ENCODE measurements at regions not wholly inside any gene's neighbourhood (a gene's known extent, or its start where the extent isn't known, plus 50 kb on each side); places are given as distances from the start of the nearest gene placed in this dataset.

GRCh38 chr7:96527133-96527827 is 182.4 kb downstream of the SEM1 start:
- DNase-seq: no peak
- no peaks in the 10 kb centered on the region for H3K27me3 ChIP-seq
- H3K4me3 ChIP-seq: no peak overlapping the region
- H3K9me3 ChIP-seq: no peaks in the 10 kb centered on the region
- H3K36me3 ChIP-seq: no peaks in the 10 kb centered on the region

DNA sequence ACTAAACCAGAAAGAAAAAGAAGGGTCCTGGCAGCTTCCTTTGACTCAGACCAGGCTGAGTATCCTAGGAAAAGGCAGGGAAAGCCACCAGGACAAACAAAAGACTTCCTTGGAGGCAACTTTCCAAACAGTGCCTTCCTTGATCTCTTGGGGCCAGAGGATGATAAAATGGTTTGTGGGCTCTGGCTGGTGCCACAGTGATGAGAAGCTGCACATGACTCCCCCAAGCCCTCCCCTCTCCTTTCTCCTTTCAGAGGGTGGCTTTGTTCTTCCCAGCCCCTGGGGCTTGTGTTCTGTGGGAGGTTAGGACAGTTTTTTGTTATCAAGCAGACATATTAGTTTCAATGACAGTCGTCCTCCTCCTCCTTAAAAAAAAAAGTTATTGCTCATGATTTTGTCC is 183.2 kb downstream of the SEM1 start:
- DNase-seq: no peak
- H3K9me3 ChIP-seq: no peaks in the 10 kb centered on the region
- H3K27me3 ChIP-seq: no peaks in the 10 kb centered on the region
- no peak overlapping the region for H3K4me3 ChIP-seq
- H3K36me3 ChIP-seq: no peaks in the 10 kb centered on the region

DNA sequence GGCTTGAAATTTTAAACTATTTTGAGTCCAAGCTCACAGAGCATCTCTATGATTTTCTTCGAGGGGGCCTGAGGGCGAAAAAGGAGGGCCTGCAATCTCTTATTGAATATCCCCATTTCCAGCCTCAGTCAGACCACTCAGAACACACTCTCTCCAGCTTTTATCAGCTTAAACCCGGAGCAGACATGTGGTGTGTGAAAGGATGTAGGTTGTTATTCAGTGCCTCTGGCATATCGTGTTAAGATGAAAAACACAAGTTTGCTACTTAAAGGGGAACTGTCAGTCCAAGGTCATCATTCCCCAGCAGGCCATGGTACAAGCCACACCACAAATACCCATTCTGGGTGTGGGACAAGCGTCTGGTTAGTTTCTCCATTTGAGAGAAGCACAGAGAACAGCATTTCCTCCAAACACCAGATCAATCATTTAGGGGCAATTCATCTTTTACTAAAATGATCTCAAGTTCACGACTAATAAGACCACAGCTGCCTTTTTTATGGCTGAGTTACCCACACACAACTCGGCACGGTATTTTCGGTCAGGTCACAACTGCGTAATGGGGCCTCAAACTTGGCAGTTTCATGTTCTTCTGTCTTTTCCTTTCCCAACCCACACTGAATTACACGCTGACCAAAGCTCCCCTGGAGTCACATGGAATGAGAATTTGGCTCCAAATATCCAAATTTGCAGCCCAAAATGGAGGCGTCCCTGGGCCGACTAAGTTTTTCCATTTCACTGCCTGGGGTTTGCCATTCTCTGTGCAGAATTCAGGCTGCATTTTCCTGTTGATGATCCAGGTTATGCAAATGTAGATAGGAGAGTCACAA is 188.4 kb downstream of the SEM1 start:
- Histone ChIP-seq H3K4me3 (no peak overlapping the region), H3K36me3 (no peaks in the 10 kb centered on the region), H3K27me3 (no peaks in the 10 kb centered on the region), H3K9me3 (no peaks in the 10 kb centered on the region)
- DNase-seq: no peak

DNA sequence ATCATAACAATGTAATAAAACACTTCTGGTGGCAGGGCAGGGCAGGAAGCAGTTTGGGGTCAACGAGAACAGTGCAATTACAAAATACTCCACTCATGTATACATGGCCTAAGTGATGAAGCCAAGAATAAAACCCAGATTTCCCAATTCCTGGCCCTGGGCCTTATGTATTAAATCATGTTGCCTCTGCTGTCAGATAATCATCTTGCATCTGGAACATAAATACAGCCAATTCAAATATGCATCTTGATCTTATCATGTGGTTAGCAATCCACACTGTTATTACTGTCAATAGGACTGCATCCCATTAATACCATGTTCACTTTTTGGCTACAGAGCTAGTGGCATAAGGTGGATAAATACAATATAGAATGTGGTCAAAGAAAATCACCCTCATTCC is 186.5 kb upstream of the SLC25A13 start:
- Histone ChIP-seq H3K27me3 (no peaks in the 10 kb centered on the region), H3K36me3 (no peaks in the 10 kb centered on the region), H3K4me3 (no peak overlapping the region), H3K9me3 (no peaks in the 10 kb centered on the region)
- no peak for DNase-seq

- DNase-seq: no peak
- Histone ChIP-seq H3K36me3 (no peaks in the 10 kb centered on the region), H3K9me3 (no peaks in the 10 kb centered on the region), H3K27me3 (no peaks in the 10 kb centered on the region), H3K4me3 (no peak overlapping the region)
Measured at GRCh38 chr7:96503597-96503996, 181.7 kb upstream of the SLC25A13 start.

DNA sequence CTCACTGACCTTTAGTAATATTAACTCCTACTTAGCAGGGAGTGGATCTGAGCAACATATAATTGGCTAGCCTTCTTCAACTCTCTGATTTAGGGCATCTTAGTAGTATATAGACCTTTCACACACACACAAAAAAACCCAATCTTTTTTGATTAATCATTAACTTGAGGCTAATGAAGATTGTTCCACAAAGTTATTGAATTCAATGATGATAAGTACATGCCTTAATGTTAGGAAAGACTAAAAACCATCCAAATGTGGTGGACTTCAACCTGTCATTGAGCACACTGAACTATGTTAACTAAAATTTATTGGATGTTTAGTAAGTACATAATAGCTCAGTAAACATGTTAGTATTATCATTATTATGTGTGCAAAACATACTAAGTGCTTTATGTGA is 179.4 kb upstream of the SLC25A13 start:
- no peak for DNase-seq
- H3K27me3 ChIP-seq: no peaks in the 10 kb centered on the region
- no peaks in the 10 kb centered on the region for H3K9me3 ChIP-seq
- H3K36me3 ChIP-seq: no peaks in the 10 kb centered on the region
- no peak overlapping the region for H3K4me3 ChIP-seq

DNA sequence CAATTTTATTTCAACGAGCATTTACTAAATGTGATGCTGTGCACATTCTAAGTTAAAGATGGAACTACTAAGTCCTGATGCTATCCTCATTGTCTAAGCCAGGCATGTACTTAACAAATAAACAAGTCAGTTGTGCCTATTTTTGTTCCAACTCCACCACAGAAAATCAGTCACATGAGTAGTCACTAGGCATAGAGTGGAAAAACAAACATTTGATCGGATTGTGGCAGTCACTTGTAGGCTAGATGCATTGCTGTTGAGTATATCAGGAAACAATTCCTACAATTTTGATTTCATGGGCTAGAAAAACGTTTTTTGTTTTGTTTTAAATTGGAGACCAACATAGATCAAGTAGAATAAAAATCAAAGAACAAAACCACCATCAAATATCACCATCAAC is 177.6 kb upstream of the SLC25A13 start:
- H3K4me3 ChIP-seq: no peak overlapping the region
- DNase-seq: no peak
- H3K36me3 ChIP-seq: no peaks in the 10 kb centered on the region
- H3K27me3 ChIP-seq: no peaks in the 10 kb centered on the region
- no peaks in the 10 kb centered on the region for H3K9me3 ChIP-seq

GRCh38 chr7:96497567-96497966 is 175.7 kb upstream of the SLC25A13 start:
- Histone ChIP-seq H3K36me3 (no peaks in the 10 kb centered on the region), H3K9me3 (no peaks in the 10 kb centered on the region), H3K27me3 (no peaks in the 10 kb centered on the region), H3K4me3 (no peak overlapping the region)
- DNase-seq: no peak

- DNase-seq: no peak
- no peaks in the 10 kb centered on the region for H3K27me3 ChIP-seq
- H3K9me3 ChIP-seq: no peaks in the 10 kb centered on the region
- no peaks in the 10 kb centered on the region for H3K36me3 ChIP-seq
- no peak overlapping the region for H3K4me3 ChIP-seq
Measured at GRCh38 chr7:96495751-96496216, 173.9 kb upstream of the SLC25A13 start.

GRCh38 chr7:96486681-96487080 is 164.8 kb upstream of the SLC25A13 start:
- no peaks in the 10 kb centered on the region for H3K36me3 ChIP-seq
- H3K4me3 ChIP-seq: no peak overlapping the region
- no peaks in the 10 kb centered on the region for H3K9me3 ChIP-seq
- DNase-seq: no peak
- H3K27me3 ChIP-seq: no peaks in the 10 kb centered on the region

GRCh38 chr7:96484845-96485244 is 162.9 kb upstream of the SLC25A13 start:
- H3K27me3 ChIP-seq: no peaks in the 10 kb centered on the region

GRCh38 chr7:96484091-96484490 is 162.2 kb upstream of the SLC25A13 start:
- H3K4me3 ChIP-seq: no peak overlapping the region
- H3K27me3 ChIP-seq: no peaks in the 10 kb centered on the region
- no peak for DNase-seq
- H3K36me3 ChIP-seq: no peaks in the 10 kb centered on the region
- no peaks in the 10 kb centered on the region for H3K9me3 ChIP-seq

More at GRCh38 chr7:96484845-96485244, 162.9 kb upstream of the SLC25A13 start:
- no peak for DNase-seq
- Histone ChIP-seq H3K9me3 (no peaks in the 10 kb centered on the region), H3K36me3 (no peaks in the 10 kb centered on the region), H3K4me3 (no peak overlapping the region)

DNA sequence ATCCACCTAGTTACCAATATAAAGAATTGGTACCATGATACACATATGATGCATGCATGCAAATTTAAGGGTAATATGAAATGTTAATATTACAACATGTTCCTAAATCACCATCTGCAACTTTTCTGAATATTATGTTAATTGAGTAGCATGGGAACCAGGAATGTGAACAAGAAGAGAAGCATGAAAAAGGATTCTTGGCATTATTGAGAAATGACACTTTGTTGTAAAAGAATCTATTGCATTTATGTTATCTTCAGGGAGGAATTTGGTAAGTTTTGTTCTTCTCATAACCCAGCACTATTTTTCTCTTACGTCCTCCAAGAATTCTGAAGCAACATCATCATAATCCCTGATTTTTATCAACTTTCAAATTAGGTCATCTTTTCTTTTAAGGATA is 159.9 kb upstream of the SLC25A13 start:
- Histone ChIP-seq H3K4me3 (no peak overlapping the region), H3K36me3 (no peaks in the 10 kb centered on the region), H3K9me3 (no peaks in the 10 kb centered on the region), H3K27me3 (no peaks in the 10 kb centered on the region)
- DNase-seq: no peak

DNA sequence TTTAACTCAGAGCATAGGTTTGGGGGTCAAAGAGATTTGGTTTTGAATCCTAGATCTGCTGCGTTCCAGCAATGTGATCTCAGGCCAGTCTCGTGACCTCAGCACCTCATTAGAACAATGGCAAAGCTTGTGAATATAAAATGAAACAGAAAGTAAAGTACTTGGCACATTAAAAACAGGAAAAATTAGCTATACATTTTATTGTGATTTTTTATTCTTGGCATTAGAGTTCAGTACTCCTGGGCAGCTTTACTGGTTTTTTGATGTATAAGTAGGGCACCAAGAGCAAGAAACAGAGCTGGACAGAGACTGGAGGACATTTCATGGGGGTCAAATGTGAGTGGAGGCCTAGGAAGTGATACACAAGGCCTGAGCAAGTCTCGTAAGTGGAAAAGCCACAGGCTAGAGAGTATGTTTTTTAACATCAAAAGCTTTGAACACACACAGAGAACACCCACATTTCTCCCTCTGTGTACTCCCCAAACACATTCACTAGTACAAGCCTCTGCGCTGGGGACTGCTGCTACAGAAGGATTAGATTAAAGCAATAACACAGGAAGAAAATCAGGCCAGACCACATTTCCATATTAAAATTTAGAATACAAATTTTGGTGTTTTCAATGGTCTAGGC is 157.2 kb upstream of the SLC25A13 start:
- no peaks in the 10 kb centered on the region for H3K27me3 ChIP-seq
- no peak for DNase-seq

GRCh38 chr7:96471606-96472005 is 149.7 kb upstream of the SLC25A13 start:
- H3K4me3 ChIP-seq: no peak overlapping the region
- no peaks in the 10 kb centered on the region for H3K9me3 ChIP-seq
- no peak for DNase-seq
- no peaks in the 10 kb centered on the region for H3K36me3 ChIP-seq
- H3K27me3 ChIP-seq: no peaks in the 10 kb centered on the region

More for the DNA sequence above, 157.2 kb upstream of the SLC25A13 start:
- no peaks in the 10 kb centered on the region for H3K36me3 ChIP-seq
- no peaks in the 10 kb centered on the region for H3K9me3 ChIP-seq
- H3K4me3 ChIP-seq: no peak overlapping the region

DNA sequence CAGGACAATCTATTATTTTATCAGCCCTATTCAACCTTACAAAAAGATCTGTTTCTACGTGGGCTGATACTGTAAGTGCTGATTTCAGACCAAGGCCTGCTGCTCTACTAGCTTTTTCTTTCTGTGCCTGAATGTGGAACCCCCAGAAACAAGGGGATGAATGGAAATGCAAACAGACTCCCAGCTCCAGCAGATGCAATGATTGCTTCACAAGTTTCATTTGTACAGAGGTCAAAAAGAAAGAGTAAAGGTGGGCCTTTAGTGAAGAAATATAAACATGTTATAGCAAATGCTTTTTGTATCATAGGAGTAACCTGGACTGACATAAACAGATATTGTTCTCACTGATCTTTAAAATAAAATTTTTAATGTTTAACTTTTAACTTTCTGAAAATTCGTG is 130.2 kb upstream of the SLC25A13 start:
- H3K27me3 ChIP-seq: no peaks in the 10 kb centered on the region
- H3K36me3 ChIP-seq: no peaks in the 10 kb centered on the region
- no peaks in the 10 kb centered on the region for H3K9me3 ChIP-seq
- H3K4me3 ChIP-seq: no peak overlapping the region
- no peak for DNase-seq

- no peak overlapping the region for H3K4me3 ChIP-seq
- H3K27me3 ChIP-seq: no peaks in the 10 kb centered on the region
- no peaks in the 10 kb centered on the region for H3K9me3 ChIP-seq
- no peaks in the 10 kb centered on the region for H3K36me3 ChIP-seq
- no peak for DNase-seq
Measured at GRCh38 chr7:96449094-96449493, 127.2 kb upstream of the SLC25A13 start.

Data from MG63 (cell line).